Tongue (tissue), 1 donor: ENCODE measurements at regions not wholly inside any gene's neighbourhood (a gene's known extent, or its start where the extent isn't known, plus 50 kb on each side); places are given as distances from the start of the nearest gene placed in this dataset.
"Not testable (repeated sequence)": the region's sequence is repeated elsewhere in the genome, so short reads cannot be mapped to it uniquely, and the experiment has no call there.

Experiments used
- DNase-seq: peaks from one replicate; pipeline ENCODE4 v3.0.0-alpha.2; 2015

DNA sequence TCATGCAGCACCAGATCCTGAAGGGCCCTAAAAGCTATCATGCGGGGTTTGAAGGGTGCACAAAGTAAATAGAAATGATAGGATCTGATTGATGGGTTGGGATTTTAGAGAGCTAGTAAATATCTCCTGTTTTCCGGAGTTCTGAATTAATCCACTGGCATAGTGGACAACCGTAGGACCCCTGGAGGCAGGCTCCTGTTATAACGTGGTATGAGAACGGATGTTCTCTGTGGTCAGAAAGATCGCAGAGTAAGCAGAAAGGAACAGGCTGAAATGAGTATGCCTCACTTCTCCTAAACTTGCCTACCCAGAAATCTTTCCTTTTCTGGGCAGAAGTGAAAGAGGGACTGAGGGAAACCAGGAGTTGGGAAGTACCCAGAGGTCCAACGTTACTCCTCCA lies 470.8 kb downstream of the AJAP1 start:
- DNase-seq = no peak

GRCh38 chr1:5120559-5120958 lies 466.1 kb downstream of the AJAP1 start:
- DNase-seq = no peak

DNA sequence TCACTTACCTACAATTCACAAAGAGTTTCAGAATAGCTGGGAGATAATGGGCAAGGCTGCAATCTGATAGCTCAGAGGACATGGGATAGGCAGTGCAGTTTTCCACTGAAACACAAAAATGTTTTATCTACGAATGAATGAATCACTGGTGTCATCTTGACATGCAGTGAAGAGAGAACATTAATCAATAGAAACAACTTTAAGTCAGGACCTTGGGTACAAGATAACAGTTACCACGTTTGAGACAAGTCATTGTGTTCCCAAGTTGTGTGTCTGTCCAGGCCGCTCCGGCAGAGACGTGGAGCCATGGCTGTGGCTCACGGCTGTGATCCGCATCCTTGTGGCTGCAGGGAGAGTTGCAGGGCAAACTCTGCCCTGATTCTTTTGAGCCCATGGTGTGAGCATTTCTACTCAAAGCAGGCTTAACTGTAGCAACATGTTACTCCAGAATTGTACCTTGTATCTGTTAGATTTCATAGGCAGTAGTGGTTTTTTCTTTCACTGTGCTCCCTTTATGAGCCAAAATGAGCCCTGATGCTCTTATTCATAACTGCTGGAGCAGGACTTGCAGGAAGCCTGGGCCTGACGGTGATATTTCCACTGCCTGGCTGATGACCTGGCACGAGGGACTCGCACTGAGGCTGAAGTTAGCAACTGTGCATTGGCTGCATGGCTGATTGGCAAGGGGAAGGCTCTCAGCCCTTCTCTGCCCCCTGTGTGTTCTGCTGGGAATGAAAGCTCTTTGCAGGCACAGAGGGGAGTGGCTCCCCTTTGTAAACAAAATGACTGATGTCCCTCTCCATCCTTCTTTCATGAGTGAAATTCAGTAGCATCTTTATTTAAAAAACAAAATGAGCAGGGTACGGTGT lies 465.2 kb downstream of the AJAP1 start:
- DNase-seq = no peak

- not testable (repeated sequence) for DNase-seq
Observed at GRCh38 chr1:5118771-5119170, 464.4 kb downstream of the AJAP1 start.

DNA sequence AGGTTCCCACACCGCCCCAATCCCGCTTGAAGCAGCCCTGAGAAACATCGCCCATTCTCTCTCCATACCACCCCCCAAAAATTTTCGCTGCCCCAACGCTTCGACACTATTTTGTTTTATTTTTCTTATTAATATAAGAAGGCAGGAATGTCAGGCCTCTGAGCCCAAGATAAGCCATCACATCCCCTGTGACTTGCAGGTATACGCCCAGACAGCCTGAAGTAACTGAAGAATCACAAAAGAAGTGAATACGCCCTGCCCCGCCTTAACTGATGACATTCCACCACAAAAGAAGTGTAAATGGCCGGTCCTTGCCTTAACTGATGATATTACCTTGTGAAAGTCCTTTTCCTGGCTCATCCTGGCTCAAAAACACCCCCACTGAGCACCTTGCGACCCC lies 463.9 kb downstream of the AJAP1 start:
- not testable (repeated sequence) for DNase-seq

GRCh38 chr1:5111581-5111980 lies 457.2 kb downstream of the AJAP1 start:
- DNase-seq = no peak

DNA sequence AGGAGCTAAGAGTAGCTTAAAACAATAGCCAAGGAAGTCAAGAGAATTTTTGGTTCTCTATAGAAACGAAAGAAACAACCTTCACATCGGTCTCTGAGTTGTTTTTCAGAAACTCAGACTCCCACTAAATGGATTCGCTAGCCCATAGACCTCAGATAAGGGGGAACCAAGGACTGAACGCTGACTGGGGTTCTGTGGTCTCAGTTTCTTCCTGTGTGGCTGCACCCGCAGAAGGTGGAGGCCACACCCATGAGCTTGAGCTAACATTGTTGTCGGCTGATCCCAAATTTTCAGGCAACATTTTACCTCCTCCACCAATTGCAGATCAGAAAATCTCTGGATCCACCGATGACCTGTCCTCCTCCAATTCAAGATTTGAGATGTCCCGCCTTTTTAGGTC lies 456.1 kb downstream of the AJAP1 start:
- no peak for DNase-seq

GRCh38 chr1:5109633-5110032 lies 455.2 kb downstream of the AJAP1 start:
- DNase-seq = no peak

DNA sequence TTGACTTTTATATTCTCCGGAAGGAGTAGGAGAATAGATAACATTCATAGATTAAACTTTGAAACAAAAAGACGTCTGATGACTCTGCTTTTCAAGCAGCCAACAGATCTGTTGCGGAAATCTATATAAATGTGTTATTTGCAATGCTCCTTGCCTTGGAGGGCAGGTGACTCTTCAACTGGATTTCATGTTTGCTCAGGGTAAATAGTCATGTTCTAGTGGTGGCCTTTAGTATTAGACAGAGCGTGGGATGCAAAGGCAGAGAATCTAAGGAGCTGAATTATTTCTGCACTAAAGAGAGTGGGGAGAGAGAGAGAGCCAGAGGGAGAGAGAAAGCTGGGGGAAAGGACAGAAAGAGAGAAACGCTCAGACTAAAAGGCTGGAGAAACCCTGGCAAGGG lies 454.3 kb downstream of the AJAP1 start:
- no peak for DNase-seq

DNA sequence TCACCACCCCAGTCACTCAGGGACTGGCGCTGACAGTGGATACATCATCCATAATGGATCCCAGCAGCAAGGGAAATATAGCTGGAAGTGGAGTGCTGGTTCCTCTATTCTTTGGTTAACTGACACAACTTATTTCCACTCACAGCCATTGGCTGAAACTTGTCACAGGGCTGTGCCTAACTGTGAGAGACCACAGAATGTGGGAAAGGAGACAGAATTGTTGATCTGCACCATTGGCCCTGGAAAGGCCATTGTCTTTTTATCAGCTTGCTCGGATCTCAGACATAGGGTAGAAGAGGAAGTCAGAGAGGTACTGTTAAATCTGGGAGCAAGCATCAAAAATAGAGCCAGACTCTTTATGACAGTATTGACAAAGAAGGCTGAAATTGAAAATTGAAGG lies 451.3 kb downstream of the AJAP1 start:
- DNase-seq = no peak

GRCh38 chr1:5099558-5099957 lies 445.1 kb downstream of the AJAP1 start:
- DNase-seq = peak; percentile 28

- no peak for DNase-seq
Observed at GRCh38 chr1:5098981-5099385, 444.6 kb downstream of the AJAP1 start.

GRCh38 chr1:5093042-5093441 lies 438.6 kb downstream of the AJAP1 start:
- DNase-seq = no peak

GRCh38 chr1:5084676-5085075 lies 430.3 kb downstream of the AJAP1 start:
- no peak for DNase-seq

DNA sequence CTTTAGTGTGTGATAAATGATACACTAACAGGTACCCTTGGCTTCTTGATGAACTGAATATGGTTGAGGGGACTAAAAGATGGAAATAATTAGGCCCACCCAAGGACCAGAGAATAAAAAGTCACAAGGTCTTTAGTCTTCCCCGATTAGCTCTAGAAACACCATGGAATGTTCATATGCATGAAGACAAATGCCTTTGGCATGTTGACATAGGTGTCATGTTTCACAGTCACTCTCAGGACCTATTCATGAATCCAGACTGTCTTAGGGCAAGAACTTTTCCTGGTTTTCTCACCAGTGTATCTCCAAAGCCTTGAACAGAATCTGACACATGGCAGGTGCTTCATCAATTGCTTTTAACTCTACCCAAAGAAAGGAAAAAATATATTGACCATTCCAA lies 412.8 kb downstream of the AJAP1 start:
- peak; percentile 7 for DNase-seq

- no peak for DNase-seq
Observed at GRCh38 chr1:5053744-5054143, 399.3 kb downstream of the AJAP1 start.

DNA sequence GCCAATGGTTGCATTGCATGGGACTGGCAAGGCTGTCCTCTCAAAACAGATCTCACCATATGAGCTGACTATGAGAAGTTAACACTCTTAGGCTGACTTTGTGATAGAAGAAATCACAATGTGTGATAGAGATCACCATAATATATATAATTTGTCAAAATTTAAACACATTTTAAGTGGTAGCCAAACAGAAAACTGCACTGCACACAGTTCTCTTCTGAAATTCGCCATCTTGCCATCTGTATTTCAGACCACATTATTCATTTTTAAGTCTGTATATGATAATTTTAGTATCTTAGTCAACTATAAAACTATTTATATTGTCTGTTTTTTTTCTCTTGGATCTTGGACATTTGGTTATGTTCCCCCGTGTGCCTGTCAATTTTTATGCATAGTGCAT lies 374.7 kb downstream of the AJAP1 start:
- DNase-seq = no peak

DNA sequence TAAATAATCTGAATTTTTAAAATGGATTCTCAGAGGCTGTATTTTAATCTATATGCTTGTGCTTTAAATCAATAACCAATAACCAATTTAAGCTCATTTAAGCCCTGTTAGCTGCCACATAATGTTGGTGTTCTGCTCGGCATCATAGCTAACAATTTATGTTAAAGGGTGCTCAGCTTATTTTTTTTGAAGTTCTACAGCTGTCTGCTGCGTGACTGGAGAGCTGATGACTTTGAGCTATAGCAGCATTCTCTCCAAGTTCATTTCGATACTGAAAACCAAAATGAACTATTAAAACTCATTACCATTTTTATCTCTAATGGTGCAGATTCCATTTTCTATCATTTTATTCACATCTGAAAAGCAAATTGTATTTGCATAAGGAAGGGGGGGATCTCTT lies 357.8 kb downstream of the AJAP1 start:
- DNase-seq = no peak

GRCh38 chr1:5010656-5011055 lies 356.2 kb downstream of the AJAP1 start:
- DNase-seq = no peak

DNA sequence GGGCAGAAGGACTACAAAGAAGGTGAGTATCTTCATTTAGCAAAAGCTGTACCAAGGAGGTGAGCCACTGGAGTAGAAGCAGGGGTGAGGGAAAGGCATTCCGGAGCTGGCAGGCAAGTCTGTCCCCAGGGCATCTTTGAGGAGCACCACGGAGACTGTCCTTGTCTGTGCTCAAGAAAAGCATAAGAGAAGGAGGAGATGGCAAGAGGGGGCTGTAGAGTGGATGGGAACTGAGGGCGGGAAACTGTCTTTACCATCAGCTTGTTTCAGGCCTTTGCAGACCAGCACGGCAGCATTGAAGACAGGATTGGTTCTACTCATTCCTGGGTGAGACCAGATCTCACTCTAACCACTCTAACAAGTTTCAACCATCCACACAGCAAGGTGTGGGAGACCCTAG lies 355.8 kb downstream of the AJAP1 start:
- DNase-seq = no peak

- no peak for DNase-seq
Observed at GRCh38 chr1:5009376-5010065, 355.1 kb downstream of the AJAP1 start.

GRCh38 chr1:5005171-5005570 lies 350.8 kb downstream of the AJAP1 start:
- no peak for DNase-seq

- DNase-seq = no peak
Observed at GRCh38 chr1:5002676-5003075, 348.3 kb downstream of the AJAP1 start.

GRCh38 chr1:5001466-5001865 lies 347.1 kb downstream of the AJAP1 start:
- DNase-seq = peak; percentile 21
